HCT116 (cell line): ENCODE measurements at regions not wholly inside any gene's neighbourhood (a gene's known extent, or its start where the extent isn't known, plus 50 kb on each side); places are given as distances from the start of the nearest gene placed in this dataset.

Experiments used
- ATF3 ChIP-seq: IDR thresholded peaks from 2 replicates; pipeline ENCODE4 v1.6.1; 2012
- CTCF ChIP-seq, 3 experiments: fragments of 200-600 bp in 1 of 3; sonication (generic) in 1 of 3; IDR thresholded peaks in 2 of 3; conservative IDR thresholded peaks in 1 of 3; 2 replicates each; pipeline ENCODE4 v1.5.1; 2012 to 2017; ENCODE audit warnings: low read depth in 2 of 3, low read length in 2 of 3, antibody characterized with exemption in 1 of 3, borderline replicate concordance in 1 of 3, control low read depth in 1 of 3, mild to moderate bottlenecking in 1 of 3, mixed read lengths in 1 of 3, mixed run types in 1 of 3, moderate library complexity in 1 of 3; ENCODE audit not compliant: insufficient read depth in 1 of 3
- EGR1 ChIP-seq: IDR thresholded peaks from 2 replicates; pipeline ENCODE4 v1.6.1; 2012; ENCODE audit warnings: low read depth
- ELF1 ChIP-seq: IDR thresholded peaks from 2 replicates; pipeline ENCODE4 v1.6.1; 2012; ENCODE audit warnings: low read depth, borderline replicate concordance
- EZH2 ChIP-seq: fragments of 200-600 bp; sonication (generic); IDR thresholded peaks from 2 replicates; pipeline ENCODE4 v1.6.1; 2017; ENCODE audit warnings: antibody characterized with exemption, mixed run types
- EZH2phosphoT487 ChIP-seq: fragments of 200-600 bp; IDR thresholded peaks from 2 replicates; pipeline ENCODE4 v1.6.1; 2018; ENCODE audit warnings: antibody characterized with exemption, borderline replicate concordance
- JUND ChIP-seq: IDR thresholded peaks from 2 replicates; pipeline ENCODE4 v1.6.1; 2012
- POLR2A ChIP-seq: IDR thresholded peaks from 2 replicates; pipeline ENCODE4 v1.7.0; 2011; ENCODE audit warnings: borderline replicate concordance; ENCODE audit not compliant: insufficient read depth, insufficient read length; ENCODE audit errors: extremely low read depth
- POLR2AphosphoS5 ChIP-seq: IDR thresholded peaks from 2 replicates; pipeline ENCODE4 v1.6.1; 2011; ENCODE audit warnings: mild to moderate bottlenecking, low read depth, low read length, moderate library complexity
- RAD21 ChIP-seq: IDR thresholded peaks from 2 replicates; pipeline ENCODE4 v1.6.1; 2012; ENCODE audit warnings: low read depth, mild to moderate bottlenecking
- REST ChIP-seq: IDR thresholded peaks from 2 replicates; pipeline ENCODE4 v1.6.1; 2012; ENCODE audit warnings: low read depth
- TCF7L2 ChIP-seq: IDR thresholded peaks from 2 replicates; pipeline ENCODE4 v1.7.0; 2011; ENCODE audit warnings: borderline replicate concordance, inconsistent platforms; ENCODE audit not compliant: insufficient read depth, insufficient read length; ENCODE audit errors: extremely low read depth
- YY1 ChIP-seq: IDR thresholded peaks from 2 replicates; pipeline ENCODE4 v1.6.1; 2011; ENCODE audit warnings: low read length, low read depth, moderate library complexity, mild to moderate bottlenecking; ENCODE audit not compliant: insufficient replicate concordance; ENCODE audit errors: extremely low read depth
- ZNF274 ChIP-seq: fragments of 200-500 bp; sonication (Bioruptor generic); IDR thresholded peaks from 2 replicates; pipeline ENCODE4 v1.6.1; 2014; ENCODE audit warnings: mild to moderate bottlenecking, low read depth, low read length, inconsistent platforms

GRCh38 chr5:25399878-25400480 is 755.2 kb upstream of the CDH10 start:
- no peak for TF ChIP-seq ZNF274
- no peak for TF ChIP-seq CTCF (IDR thresholded peaks at IDR 0.05 in 2 of 3, conservative IDR thresholded peaks at IDR 0.05 in 1 of 3; ENCODE audit: borderline replicate concordance in 1 of 3, insufficient read depth in 1 of 3, low read depth in 2 of 3, low read length in 2 of 3)
- TF ChIP-seq POLR2AphosphoS5 = no peak
- TF ChIP-seq EZH2phosphoT487 = no peak
- no peak for TF ChIP-seq YY1
- TF ChIP-seq TCF7L2 = no peak
- TF ChIP-seq EZH2 = no peak
- TF ChIP-seq REST = no peak
- no peak for TF ChIP-seq RAD21
- no peak for TF ChIP-seq JUND
- no peak for TF ChIP-seq EGR1
- TF ChIP-seq ATF3 = no peak
- TF ChIP-seq POLR2A = no peak
- no peak for TF ChIP-seq ELF1
